ENCODE measurements at regions not wholly inside any gene's neighbourhood (a gene's known extent, or its start where the extent isn't known, plus 50 kb on each side); places are given as distances from the start of the nearest gene placed in this dataset.
"Not testable (repeated sequence)": the region's sequence is repeated elsewhere in the genome, so short reads cannot be mapped to it uniquely, and the experiment has no call there.

GRCh38 chr5:143596824-143597223 is 193.3 kb upstream of the NR3C1 start:
- no peak overlapping the region for H3K4me3 ChIP-seq (ENCODE audit: low read depth in 1 of 3, low read length in 3 of 3)
- 86 to 93% (median 88%) methylated on average over 3 of the region's 3 CpGs for WGBS, 3 donors
- peak overlapping the region in 1 of 3 donors; percentile 44 for H3K27ac ChIP-seq (ENCODE audit: low read depth in 1 of 3, low read length in 2 of 3)
- FAIRE-seq (no peak), DNase-seq (no peak)
- H3K9me3 ChIP-seq (ENCODE audit: control insufficient read depth in 2 of 2, insufficient read depth in 1 of 2, low read depth in 1 of 2, low read length in 1 of 2) = no peaks in the 10 kb centered on the region
- peaks cover 2 to 14% (median 6%) of the 10 kb centered on the region in 3 donors for H3K4me1 ChIP-seq (ENCODE audit: control insufficient read depth in 3 of 3, insufficient read depth in 2 of 3, low read depth in 1 of 3, low read length in 2 of 3)
- no peaks in the 10 kb centered on the region for H3K36me3 ChIP-seq (ENCODE audit: control insufficient read depth in 3 of 3, insufficient read depth in 2 of 3, low read depth in 1 of 3, low read length in 3 of 3)
- no peaks in the 10 kb centered on the region for H3K27me3 ChIP-seq (ENCODE audit: control insufficient read depth in 3 of 3, insufficient read depth in 3 of 3, low read length in 3 of 3)

GRCh38 chr5:143594902-143595818 is 191.7 kb upstream of the NR3C1 start:
- Histone ChIP-seq H3K4me3 (ENCODE audit: low read depth in 1 of 3, low read length in 3 of 3) (no peak overlapping the region), H3K27ac (ENCODE audit: low read depth in 1 of 3, low read length in 2 of 3) (no peak overlapping the region), H3K4me1 (ENCODE audit: control insufficient read depth in 3 of 3, insufficient read depth in 2 of 3, low read depth in 1 of 3, low read length in 2 of 3) (peaks cover 2 to 14% (median 6%) of the 10 kb centered on the region in 3 donors), H3K27me3 (ENCODE audit: control insufficient read depth in 3 of 3, insufficient read depth in 3 of 3, low read length in 3 of 3) (no peaks in the 10 kb centered on the region), H3K36me3 (ENCODE audit: control insufficient read depth in 3 of 3, insufficient read depth in 2 of 3, low read depth in 1 of 3, low read length in 3 of 3) (no peaks in the 10 kb centered on the region), H3K9me3 (ENCODE audit: control insufficient read depth in 2 of 2, insufficient read depth in 1 of 2, low read depth in 1 of 2, low read length in 1 of 2) (no peaks in the 10 kb centered on the region)
- DNase-seq = no peak
- FAIRE-seq = no peak
- 70 to 79% (median 75%) methylated on average over 6 of the region's 6 CpGs for WGBS, 3 donors

GRCh38 chr5:143593723-143594122 is 190.2 kb upstream of the NR3C1 start:
- no peak for FAIRE-seq
- 66 to 79% (median 73%) methylated on average over 6 of the region's 6 CpGs for WGBS, 3 donors
- Histone ChIP-seq H3K9me3 (ENCODE audit: control insufficient read depth in 2 of 2, insufficient read depth in 1 of 2, low read depth in 1 of 2, low read length in 1 of 2) (no peaks in the 10 kb centered on the region), H3K27ac (ENCODE audit: low read depth in 1 of 3, low read length in 2 of 3) (no peak overlapping the region), H3K4me1 (ENCODE audit: control insufficient read depth in 3 of 3, insufficient read depth in 2 of 3, low read depth in 1 of 3, low read length in 2 of 3) (peaks cover 2 to 20% (median 9%) of the 10 kb centered on the region in 3 donors), H3K4me3 (ENCODE audit: low read depth in 1 of 3, low read length in 3 of 3) (no peak overlapping the region), H3K27me3 (ENCODE audit: control insufficient read depth in 3 of 3, insufficient read depth in 3 of 3, low read length in 3 of 3) (no peaks in the 10 kb centered on the region), H3K36me3 (ENCODE audit: control insufficient read depth in 3 of 3, insufficient read depth in 2 of 3, low read depth in 1 of 3, low read length in 3 of 3) (no peaks in the 10 kb centered on the region)
- no peak for DNase-seq

GRCh38 chr5:143592648-143593047 is 189.2 kb upstream of the NR3C1 start:
- Histone ChIP-seq H3K4me3 (ENCODE audit: low read depth in 1 of 3, low read length in 3 of 3) (no peak overlapping the region), H3K4me1 (ENCODE audit: control insufficient read depth in 3 of 3, insufficient read depth in 2 of 3, low read depth in 1 of 3, low read length in 2 of 3) (peaks cover 2 to 20% (median 9%) of the 10 kb centered on the region in 3 donors), H3K27me3 (ENCODE audit: control insufficient read depth in 3 of 3, insufficient read depth in 3 of 3, low read length in 3 of 3) (no peaks in the 10 kb centered on the region), H3K9me3 (ENCODE audit: control insufficient read depth in 2 of 2, insufficient read depth in 1 of 2, low read depth in 1 of 2, low read length in 1 of 2) (no peaks in the 10 kb centered on the region), H3K27ac (ENCODE audit: low read depth in 1 of 3, low read length in 2 of 3) (peak overlapping the region in 1 of 3 donors; percentile 56), H3K36me3 (ENCODE audit: control insufficient read depth in 3 of 3, insufficient read depth in 2 of 3, low read depth in 1 of 3, low read length in 3 of 3) (no peaks in the 10 kb centered on the region)
- DNase-seq = no peak
- 52 to 81% (median 71%) methylated on average over 4 of the region's 4 CpGs for WGBS, 3 donors
- no peak for FAIRE-seq

GRCh38 chr5:143588933-143589662 is 185.6 kb upstream of the NR3C1 start:
- H3K4me3 ChIP-seq (ENCODE audit: low read depth in 1 of 3, low read length in 3 of 3) = no peak overlapping the region
- FAIRE-seq = no peak
- no peaks in the 10 kb centered on the region for H3K36me3 ChIP-seq (ENCODE audit: control insufficient read depth in 3 of 3, insufficient read depth in 2 of 3, low read depth in 1 of 3, low read length in 3 of 3)
- H3K9me3 ChIP-seq (ENCODE audit: control insufficient read depth in 2 of 2, insufficient read depth in 1 of 2, low read depth in 1 of 2, low read length in 1 of 2) = no peaks in the 10 kb centered on the region
- no peak overlapping the region for H3K27ac ChIP-seq (ENCODE audit: low read depth in 1 of 3, low read length in 2 of 3)
- WGBS, 3 donors = 48 to 74% (median 59%) methylated on average over 7 of the region's 7 CpGs
- H3K27me3 ChIP-seq (ENCODE audit: control insufficient read depth in 3 of 3, insufficient read depth in 3 of 3, low read length in 3 of 3) = no peaks in the 10 kb centered on the region
- DNase-seq = peak; percentile 59 to 76
- peaks cover 0 to 11% (median 5%) of the 10 kb centered on the region in 3 donors for H3K4me1 ChIP-seq (ENCODE audit: control insufficient read depth in 3 of 3, insufficient read depth in 2 of 3, low read depth in 1 of 3, low read length in 2 of 3)

GRCh38 chr5:143588121-143588520 is 184.6 kb upstream of the NR3C1 start:
- not testable (repeated sequence) for H3K4me3 ChIP-seq (ENCODE audit: low read depth in 1 of 3, low read length in 3 of 3); H3K4me1 ChIP-seq (ENCODE audit: control insufficient read depth in 3 of 3, insufficient read depth in 2 of 3, low read depth in 1 of 3, low read length in 2 of 3); H3K27ac ChIP-seq (ENCODE audit: low read depth in 1 of 3, low read length in 2 of 3); H3K9me3 ChIP-seq (ENCODE audit: control insufficient read depth in 2 of 2, insufficient read depth in 1 of 2, low read depth in 1 of 2, low read length in 1 of 2); FAIRE-seq; H3K27me3 ChIP-seq (ENCODE audit: control insufficient read depth in 3 of 3, insufficient read depth in 3 of 3, low read length in 3 of 3); DNase-seq; H3K36me3 ChIP-seq (ENCODE audit: control insufficient read depth in 3 of 3, insufficient read depth in 2 of 3, low read depth in 1 of 3, low read length in 3 of 3)
- WGBS, 3 donors = 72 to 83% (median 79%) methylated on average over 3 of the region's 3 CpGs

- H3K4me3 ChIP-seq (ENCODE audit: low read depth in 1 of 3, low read length in 3 of 3) = no peak overlapping the region
- H3K9me3 ChIP-seq (ENCODE audit: control insufficient read depth in 2 of 2, insufficient read depth in 1 of 2, low read depth in 1 of 2, low read length in 1 of 2) = no peaks in the 10 kb centered on the region
- peaks cover 3 to 9% (median 4%) of the 10 kb centered on the region in 3 donors for H3K4me1 ChIP-seq (ENCODE audit: control insufficient read depth in 3 of 3, insufficient read depth in 2 of 3, low read depth in 1 of 3, low read length in 2 of 3)
- FAIRE-seq = no peak
- H3K36me3 ChIP-seq (ENCODE audit: control insufficient read depth in 3 of 3, insufficient read depth in 2 of 3, low read depth in 1 of 3, low read length in 3 of 3) = no peaks in the 10 kb centered on the region
- no peak for DNase-seq
- H3K27me3 ChIP-seq (ENCODE audit: control insufficient read depth in 3 of 3, insufficient read depth in 3 of 3, low read length in 3 of 3) = no peaks in the 10 kb centered on the region
- H3K27ac ChIP-seq (ENCODE audit: low read depth in 1 of 3, low read length in 2 of 3) = no peak overlapping the region
- WGBS, 3 donors = 62 to 71% (median 65%) methylated on average over 1 of the region's 1 CpG
These were observed 183.4 kb upstream of the NR3C1 start for GRCh38 chr5:143586781-143587362.

- peaks cover 3 to 15% (median 7%) of the 10 kb centered on the region in 3 donors for H3K4me1 ChIP-seq (ENCODE audit: control insufficient read depth in 3 of 3, insufficient read depth in 2 of 3, low read depth in 1 of 3, low read length in 2 of 3)
- no peaks in the 10 kb centered on the region for H3K27me3 ChIP-seq (ENCODE audit: control insufficient read depth in 3 of 3, insufficient read depth in 3 of 3, low read length in 3 of 3)
- no peak overlapping the region for H3K4me3 ChIP-seq (ENCODE audit: low read depth in 1 of 3, low read length in 3 of 3)
- H3K9me3 ChIP-seq (ENCODE audit: control insufficient read depth in 2 of 2, insufficient read depth in 1 of 2, low read depth in 1 of 2, low read length in 1 of 2) = no peaks in the 10 kb centered on the region
- FAIRE-seq = no peak
- H3K27ac ChIP-seq (ENCODE audit: low read depth in 1 of 3, low read length in 2 of 3) = no peak overlapping the region
- no peaks in the 10 kb centered on the region for H3K36me3 ChIP-seq (ENCODE audit: control insufficient read depth in 3 of 3, insufficient read depth in 2 of 3, low read depth in 1 of 3, low read length in 3 of 3)
- no peak for DNase-seq
These were observed 182.5 kb upstream of the NR3C1 start for GRCh38 chr5:143585970-143586369.

All from small intestine (tissue), 7 donors.